ENCODE measurements at regions not wholly inside any gene's neighbourhood (a gene's known extent, or its start where the extent isn't known, plus 50 kb on each side); places are given as distances from the start of the nearest gene placed in this dataset.
A peak's percentile ranks its signal among the peaks of the same experiment; 100 is the strongest.

DNA sequence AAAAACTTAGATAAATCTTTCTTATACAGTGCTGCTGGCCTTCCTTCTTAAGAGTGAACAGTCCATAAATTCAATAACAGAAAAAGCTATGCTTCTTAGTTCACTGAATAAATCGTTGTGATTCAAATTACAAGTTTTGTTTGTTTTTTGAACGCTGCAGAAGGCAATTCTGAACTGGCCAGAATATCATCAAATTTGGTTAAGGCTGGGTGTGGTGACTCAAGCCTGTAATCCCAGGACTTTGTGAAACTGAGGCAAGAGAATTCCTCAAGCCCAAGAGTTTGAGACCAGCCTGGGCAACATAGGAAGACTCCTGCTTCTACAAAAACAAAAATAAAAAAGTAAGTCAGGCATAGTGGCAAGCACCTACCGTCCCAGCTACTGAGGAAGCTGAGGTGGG lies 111.2 kb upstream of the SLC39A10 start:
- FAIRE-seq = no peak
- no peak for ATAC-seq
- Histone ChIP-seq H3K4me1 (peaks cover 36% of the 10 kb centered on the region), H3K9me3 (no peaks in the 10 kb centered on the region), H3K27ac (peak overlapping the region; percentile 70 to 87), H3K4me3 (no peak overlapping the region), H3K4me2 (no peak overlapping the region)
- TF ChIP-seq, protein P1, sequence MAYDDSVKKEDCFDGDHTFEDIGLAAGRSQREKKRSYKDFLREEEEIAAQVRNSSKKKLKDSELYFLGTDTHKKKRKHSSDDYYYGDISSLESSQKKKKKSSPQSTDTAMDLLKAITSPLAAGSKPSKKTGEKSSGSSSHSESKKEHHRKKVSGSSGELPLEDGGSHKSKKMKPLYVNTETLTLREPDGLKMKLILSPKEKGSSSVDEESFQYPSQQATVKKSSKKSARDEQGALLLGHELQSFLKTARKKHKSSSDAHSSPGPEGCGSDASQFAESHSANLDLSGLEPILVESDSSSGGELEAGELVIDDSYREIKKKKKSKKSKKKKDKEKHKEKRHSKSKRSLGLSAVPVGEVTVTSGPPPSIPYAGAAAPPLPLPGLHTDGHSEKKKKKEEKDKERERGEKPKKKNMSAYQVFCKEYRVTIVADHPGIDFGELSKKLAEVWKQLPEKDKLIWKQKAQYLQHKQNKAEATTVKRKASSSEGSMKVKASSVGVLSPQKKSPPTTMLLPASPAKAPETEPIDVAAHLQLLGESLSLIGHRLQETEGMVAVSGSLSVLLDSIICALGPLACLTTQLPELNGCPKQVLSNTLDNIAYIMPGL (CRISPR knock-in tag; IDR thresholded peaks at IDR 0.05; ENCODE audit: borderline replicate concordance) = no peak
- TF ChIP-seq TP53 (CRISPR knock-in tag; IDR thresholded peaks at IDR 0.05) (no peak), NR3C1 (IDR thresholded peaks at IDR 0.05) (no peak), HOXB5 (CRISPR knock-in tag; IDR thresholded peaks at IDR 0.05) (no peak), MYC (IDR thresholded peaks at IDR 0.05; ENCODE audit: borderline replicate concordance, low read length) (no peak), HOXB13 (CRISPR knock-in tag; IDR thresholded peaks at IDR 0.05; ENCODE audit: low read depth) (no peak), NPAS2 (CRISPR knock-in tag; IDR thresholded peaks at IDR 0.05; ENCODE audit: borderline replicate concordance) (no peak), EP300 (IDR thresholded peaks at IDR 0.05) (no peak), ESRRA (IDR thresholded peaks at IDR 0.05; ENCODE audit: borderline replicate concordance, low read length) (no peak), CEBPB (IDR thresholded peaks at IDR 0.05) (no peak), JUNB (IDR thresholded peaks at IDR 0.05) (no peak), KDM5A (IDR thresholded peaks at IDR 0.05) (no peak), HDAC2 (IDR thresholded peaks at IDR 0.05) (no peak), BHLHE40 (IDR thresholded peaks at IDR 0.05; ENCODE audit: low read depth, low read length) (no peak), RARB (CRISPR knock-in tag; IDR thresholded peaks at IDR 0.05) (no peak), RNF2 (IDR thresholded peaks at IDR 0.05; ENCODE audit: borderline replicate concordance, low read depth) (no peak), JUN (IDR thresholded peaks at IDR 0.05) (no peak), FOXS1 (CRISPR knock-in tag; IDR thresholded peaks at IDR 0.05) (no peak)
- TF ChIP-seq, protein P2, sequence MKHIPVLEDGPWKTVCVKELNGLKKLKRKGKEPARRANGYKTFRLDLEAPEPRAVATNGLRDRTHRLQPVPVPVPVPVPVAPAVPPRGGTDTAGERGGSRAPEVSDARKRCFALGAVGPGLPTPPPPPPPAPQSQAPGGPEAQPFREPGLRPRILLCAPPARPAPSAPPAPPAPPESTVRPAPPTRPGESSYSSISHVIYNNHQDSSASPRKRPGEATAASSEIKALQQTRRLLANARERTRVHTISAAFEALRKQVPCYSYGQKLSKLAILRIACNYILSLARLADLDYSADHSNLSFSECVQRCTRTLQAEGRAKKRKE (CRISPR knock-in tag; IDR thresholded peaks at IDR 0.05; ENCODE audit: low read depth) = no peak
- TF ChIP-seq, protein P3, sequence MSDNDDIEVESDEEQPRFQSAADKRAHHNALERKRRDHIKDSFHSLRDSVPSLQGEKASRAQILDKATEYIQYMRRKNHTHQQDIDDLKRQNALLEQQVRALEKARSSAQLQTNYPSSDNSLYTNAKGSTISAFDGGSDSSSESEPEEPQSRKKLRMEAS (IDR thresholded peaks at IDR 0.05) = no peak
- ChIA-PET POLR2A (no interaction called here), CTCF (interaction anchor here (1.0 to 2.4 kb wide), 4 partner anchors 12 to 115 kb away, joined by 3 to 6 read pairs (median 3); partner anchors contain the start of gene SLC39A10)
- DNase-seq (ENCODE audit: low read depth in 1 of 2, low spot score in 1 of 2) = no peak
- WGBS (ENCODE audit: missing lambda C conversion rate) = 53% methylated on average over 3 of the region's 3 CpGs

DNA sequence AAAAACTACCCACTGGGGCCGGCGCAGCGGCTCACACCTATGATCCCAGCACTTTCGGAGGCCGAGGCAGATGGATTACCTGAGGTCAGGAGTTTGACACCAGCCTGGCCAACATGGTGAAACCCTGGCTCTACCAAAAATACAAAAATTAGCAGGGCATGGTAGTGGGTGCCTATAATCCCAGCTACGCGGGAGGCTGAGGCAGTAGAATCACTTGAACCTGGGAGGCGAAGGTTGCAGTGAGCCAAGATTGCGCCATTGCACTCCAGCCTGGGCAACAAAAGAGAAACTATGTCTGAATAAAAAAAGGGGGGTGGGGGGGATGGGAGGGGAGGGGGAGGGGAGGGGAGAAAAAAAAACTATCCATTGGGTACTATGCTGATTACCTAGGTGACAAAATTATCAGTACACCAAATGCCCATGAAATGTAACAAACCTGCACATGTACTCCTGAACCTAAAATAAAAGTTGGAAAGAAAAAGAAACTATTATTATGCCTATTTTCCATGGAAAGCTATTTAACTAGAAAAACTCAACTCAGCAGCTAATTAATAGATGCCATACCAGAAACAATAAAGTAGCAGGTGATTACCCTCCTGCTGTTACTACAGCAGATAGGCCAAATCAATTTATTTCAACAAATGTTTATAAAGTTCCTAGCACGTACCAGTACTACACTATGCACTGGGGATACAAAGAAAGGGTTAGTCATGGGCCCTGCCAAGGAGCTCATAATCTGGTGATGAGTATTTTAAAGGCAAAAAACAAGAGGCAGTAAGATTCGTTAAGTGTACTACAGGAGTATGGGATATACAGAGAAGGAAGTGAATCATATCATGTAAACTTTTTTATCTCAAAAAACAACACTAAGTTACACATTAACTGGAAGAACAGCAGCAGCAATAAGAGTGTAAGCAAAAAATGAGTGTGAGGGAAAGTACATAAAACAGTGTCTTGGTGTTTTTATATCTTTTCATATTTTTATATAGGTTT lies 112.8 kb upstream of the SLC39A10 start:
- peak; percentile 95 for FAIRE-seq
- 74% methylated on average over 11 of the region's 11 CpGs for WGBS (ENCODE audit: missing lambda C conversion rate)
- TF ChIP-seq CBX2 (IDR thresholded peaks at IDR 0.05; ENCODE audit: borderline replicate concordance, low read depth) = no peak
- TF ChIP-seq, protein P4, sequence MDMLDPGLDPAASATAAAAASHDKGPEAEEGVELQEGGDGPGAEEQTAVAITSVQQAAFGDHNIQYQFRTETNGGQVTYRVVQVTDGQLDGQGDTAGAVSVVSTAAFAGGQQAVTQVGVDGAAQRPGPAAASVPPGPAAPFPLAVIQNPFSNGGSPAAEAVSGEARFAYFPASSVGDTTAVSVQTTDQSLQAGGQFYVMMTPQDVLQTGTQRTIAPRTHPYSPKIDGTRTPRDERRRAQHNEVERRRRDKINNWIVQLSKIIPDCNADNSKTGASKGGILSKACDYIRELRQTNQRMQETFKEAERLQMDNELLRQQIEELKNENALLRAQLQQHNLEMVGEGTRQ (IDR thresholded peaks at IDR 0.05) = no peak
- no peak; the same call in 1 of the 2 replicates for TF ChIP-seq FOXS1 (CRISPR knock-in tag; IDR thresholded peaks at IDR 0.05)
- TF ChIP-seq POLR2A (IDR thresholded peaks at IDR 0.05; ENCODE audit: low read length) = no peak
- TF ChIP-seq HOXA7 (CRISPR knock-in tag; IDR thresholded peaks at IDR 0.05) = no peak
- TF ChIP-seq GATA3 (IDR thresholded peaks at IDR 0.05; ENCODE audit: borderline replicate concordance) = peak; percentile 89; the same call in 1 of the 2 replicates
- no peak for TF ChIP-seq HDAC2 (IDR thresholded peaks at IDR 0.05)
- TF ChIP-seq SMC3 (IDR thresholded peaks at IDR 0.05) = no peak
- TF ChIP-seq MAZ (IDR thresholded peaks at IDR 0.05; ENCODE audit: borderline replicate concordance, low read depth, low read length) = no peak
- TF ChIP-seq JUNB (IDR thresholded peaks at IDR 0.05) = peak; percentile 79
- no peak for TF ChIP-seq RFX5 (IDR thresholded peaks at IDR 0.05)
- peak; percentile 49 to 61; a peak in 1 of 5 replicates for TF ChIP-seq JUN (IDR thresholded peaks at IDR 0.05)
- 0 out of 2 replicates have a peak, but pooled peaks have one; percentile 14 for TF ChIP-seq CHD4 (IDR thresholded peaks at IDR 0.05; ENCODE audit: borderline replicate concordance)
- TF ChIP-seq EP300 (IDR thresholded peaks at IDR 0.05) = peak; percentile 30 to 61; a peak in 2 of 5 replicates
- no peak for TF ChIP-seq RCOR1 (IDR thresholded peaks at IDR 0.05; ENCODE audit: low read depth, low read length)
- TF ChIP-seq CHD2 (IDR thresholded peaks at IDR 0.05; ENCODE audit: low read length, partially characterized antibody) = no peak
- TF ChIP-seq, protein P3 (IDR thresholded peaks at IDR 0.05) = peak; percentile 21
- TF ChIP-seq HOXB13 (CRISPR knock-in tag; IDR thresholded peaks at IDR 0.05; ENCODE audit: low read depth) = no peak
- TF ChIP-seq HOXB5 (CRISPR knock-in tag; IDR thresholded peaks at IDR 0.05) = no peak
- no peak for TF ChIP-seq NFE2L2 (conservative IDR thresholded peaks at IDR 0.05; ENCODE audit: low read length)
- TF ChIP-seq HEYL (CRISPR knock-in tag; IDR thresholded peaks at IDR 0.05) = no peak
- no peak for TF ChIP-seq TFCP2L1 (CRISPR knock-in tag; IDR thresholded peaks at IDR 0.05)

More for the DNA sequence above, 112.8 kb upstream of the SLC39A10 start:
- POLR2A ChIA-PET = interaction anchor here (0.6 to 1.2 kb wide), 3 partner anchors 10 to 116 kb away, joined by 3 to 6 read pairs (median 5); partner anchors contain the start of gene SLC39A10
- H3K9me3 ChIP-seq = no peaks in the 10 kb centered on the region
- DNase-seq (ENCODE audit: low read depth in 1 of 2, low spot score in 1 of 2) = peak; percentile 71 to 83
- peaks cover 32% of the 10 kb centered on the region for H3K4me1 ChIP-seq
- no peak overlapping the region for H3K4me3 ChIP-seq
- H3K27ac ChIP-seq = peak overlapping the region; percentile 70 to 87
- ATAC-seq = peak; percentile 99 to 100
- H3K4me2 ChIP-seq = peak overlapping the region; percentile 59
- CTCF ChIA-PET = interaction anchor here (1.0 to 2.4 kb wide), 4 partner anchors 16 to 121 kb away, joined by 3 to 6 read pairs (median 3); no protein-coding TSS in a partner anchor
